Testis (tissue), 2 donors: ENCODE measurements at regions not wholly inside any gene's neighbourhood (a gene's known extent, or its start where the extent isn't known, plus 50 kb on each side); places are given as distances from the start of the nearest gene placed in this dataset.

ENCODE experiments used
- DNase-seq: peaks from one replicate; pipeline ENCODE4 v3.0.0-alpha.2; 2019
- H3K27ac ChIP-seq, 2 donors: fragments of 200-600 bp; sonication (generic); one replicate each; pipeline ENCODE4 v1.5.1; 2019
- H3K27me3 ChIP-seq: fragments of 200-600 bp; sonication (generic); one replicate; pipeline ENCODE4 v1.5.1; 2019
- H3K36me3 ChIP-seq: fragments of 200-600 bp; sonication (generic); one replicate; pipeline ENCODE4 v1.5.1; 2017; ENCODE audit warnings: low read depth; ENCODE audit errors: missing control alignments
- H3K4me1 ChIP-seq: fragments of 200-600 bp; sonication (generic); one replicate; pipeline ENCODE4 v1.5.1; 2019
- H3K4me3 ChIP-seq, 2 donors: fragments of 200-600 bp; sonication (generic); one replicate each; pipeline ENCODE4 v1.5.1; 2017 to 2019
- H3K9me3 ChIP-seq: fragments of 200-600 bp; sonication (generic); one replicate; pipeline ENCODE4 v1.5.1; 2017
- POLR2A ChIP-seq: fragments of 450-650 bp; IDR thresholded peaks from one replicate; pipeline ENCODE4 v1.6.1; 2017; ENCODE audit warnings: antibody characterized with exemption, mild to moderate bottlenecking, moderate library complexity
- WGBS, 2 donors: methylation state at CpG; one replicate each; pipeline ENCODE4 v1.1.5; 2018; 5-methylcytosine and 5-hydroxymethylcytosine counted together
- intact Hi-C: fragments of 100-400 bp; cut with DNase I; formaldehyde crosslinking; loops from one replicate; pipeline ENCODE4 v1.15.1; 2023; ENCODE audit warnings: low total_unique reads
- TF ChIP-seq, protein P1 (sequence below), 3 experiments: fragments of 450-650 bp in 2 of 3; fragments of 200-600 bp in 1 of 3; sonication (generic) in 1 of 3; IDR thresholded peaks; one replicate each; pipeline ENCODE4 v1.5.1; 2016 to 2019; ENCODE audit warnings: antibody characterized with exemption in 3 of 3, mild to moderate bottlenecking in 2 of 3, moderate library complexity in 1 of 3

DNA sequence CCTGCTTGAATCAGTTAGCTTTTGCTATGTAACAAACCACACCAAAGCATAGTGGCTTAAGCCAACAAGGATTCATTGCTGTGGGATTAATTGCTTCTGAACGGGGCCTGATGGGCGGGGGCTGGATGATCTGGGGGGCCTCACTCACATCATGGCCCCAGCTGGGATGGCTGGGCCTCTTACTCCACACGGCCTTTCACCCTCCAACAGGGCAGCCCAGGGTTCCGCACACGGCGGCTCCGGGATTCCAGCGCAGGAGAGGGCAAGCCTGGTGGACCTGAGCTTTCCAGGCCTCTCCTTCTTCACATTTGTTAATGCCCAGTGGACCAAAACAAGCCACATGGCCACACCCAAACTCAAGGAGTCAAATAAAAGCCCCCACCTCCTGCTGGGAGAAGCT lies 86.3 kb upstream of the PHLPP1 start:
- intact Hi-C loops = no loop called here
- Histone ChIP-seq H3K36me3 (no peaks in the 10 kb centered on the region), H3K27me3 (no peaks in the 10 kb centered on the region), H3K27ac (no peak overlapping the region), H3K9me3 (no peaks in the 10 kb centered on the region), H3K4me3 (no peak overlapping the region), H3K4me1 (no peaks in the 10 kb centered on the region)
- DNase-seq = no peak
- TF ChIP-seq, protein P1, sequence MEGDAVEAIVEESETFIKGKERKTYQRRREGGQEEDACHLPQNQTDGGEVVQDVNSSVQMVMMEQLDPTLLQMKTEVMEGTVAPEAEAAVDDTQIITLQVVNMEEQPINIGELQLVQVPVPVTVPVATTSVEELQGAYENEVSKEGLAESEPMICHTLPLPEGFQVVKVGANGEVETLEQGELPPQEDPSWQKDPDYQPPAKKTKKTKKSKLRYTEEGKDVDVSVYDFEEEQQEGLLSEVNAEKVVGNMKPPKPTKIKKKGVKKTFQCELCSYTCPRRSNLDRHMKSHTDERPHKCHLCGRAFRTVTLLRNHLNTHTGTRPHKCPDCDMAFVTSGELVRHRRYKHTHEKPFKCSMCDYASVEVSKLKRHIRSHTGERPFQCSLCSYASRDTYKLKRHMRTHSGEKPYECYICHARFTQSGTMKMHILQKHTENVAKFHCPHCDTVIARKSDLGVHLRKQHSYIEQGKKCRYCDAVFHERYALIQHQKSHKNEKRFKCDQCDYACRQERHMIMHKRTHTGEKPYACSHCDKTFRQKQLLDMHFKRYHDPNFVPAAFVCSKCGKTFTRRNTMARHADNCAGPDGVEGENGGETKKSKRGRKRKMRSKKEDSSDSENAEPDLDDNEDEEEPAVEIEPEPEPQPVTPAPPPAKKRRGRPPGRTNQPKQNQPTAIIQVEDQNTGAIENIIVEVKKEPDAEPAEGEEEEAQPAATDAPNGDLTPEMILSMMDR (IDR thresholded peaks at IDR 0.05) = no peak
- no peak for TF ChIP-seq POLR2A
- WGBS, 2 donors = 93 to 96% methylated on average over 8 of the region's 8 CpGs

DNA sequence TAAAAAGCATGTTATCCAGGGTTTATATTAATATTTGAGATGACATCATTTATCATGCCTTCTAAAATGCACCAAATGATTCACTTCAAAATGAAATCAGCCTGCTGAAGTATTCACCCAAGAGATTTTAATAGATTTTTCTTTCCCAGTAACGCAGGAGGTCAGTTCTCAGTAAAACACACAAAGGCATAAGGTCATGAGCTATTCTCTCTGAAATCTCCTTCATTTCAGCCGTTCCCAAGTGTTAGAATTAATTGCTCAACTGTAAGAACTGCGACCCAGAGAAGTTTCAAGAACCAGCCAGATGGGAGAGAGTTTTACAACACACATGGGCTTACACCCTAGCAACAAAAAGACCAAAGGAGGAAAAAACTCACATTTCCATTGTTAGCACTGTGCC lies 84.2 kb upstream of the PHLPP1 start:
- Histone ChIP-seq H3K36me3 (no peaks in the 10 kb centered on the region), H3K4me1 (no peaks in the 10 kb centered on the region), H3K4me3 (no peak overlapping the region), H3K27me3 (no peaks in the 10 kb centered on the region), H3K27ac (no peak overlapping the region), H3K9me3 (no peaks in the 10 kb centered on the region)
- TF ChIP-seq, protein P1 (IDR thresholded peaks at IDR 0.05) = no peak
- no peak for TF ChIP-seq POLR2A
- DNase-seq = no peak
- intact Hi-C loops = no loop called here
- 69 to 76% methylated on average over 3 of the region's 3 CpGs for WGBS, 2 donors

- no peaks in the 10 kb centered on the region for H3K36me3 ChIP-seq
- no peak overlapping the region for H3K4me3 ChIP-seq
- H3K4me1 ChIP-seq = no peaks in the 10 kb centered on the region
- 63 to 75% methylated on average over 3 of the region's 3 CpGs for WGBS, 2 donors
- no peak overlapping the region for H3K27ac ChIP-seq
- H3K9me3 ChIP-seq = no peaks in the 10 kb centered on the region
- TF ChIP-seq, protein P1 (IDR thresholded peaks at IDR 0.05) = no peak
- no peak for TF ChIP-seq POLR2A
- H3K27me3 ChIP-seq = no peaks in the 10 kb centered on the region
- DNase-seq = no peak
- intact Hi-C loops = no loop called here
These were observed 82.4 kb upstream of the PHLPP1 start for GRCh38 chr18:62632788-62633455.

DNA sequence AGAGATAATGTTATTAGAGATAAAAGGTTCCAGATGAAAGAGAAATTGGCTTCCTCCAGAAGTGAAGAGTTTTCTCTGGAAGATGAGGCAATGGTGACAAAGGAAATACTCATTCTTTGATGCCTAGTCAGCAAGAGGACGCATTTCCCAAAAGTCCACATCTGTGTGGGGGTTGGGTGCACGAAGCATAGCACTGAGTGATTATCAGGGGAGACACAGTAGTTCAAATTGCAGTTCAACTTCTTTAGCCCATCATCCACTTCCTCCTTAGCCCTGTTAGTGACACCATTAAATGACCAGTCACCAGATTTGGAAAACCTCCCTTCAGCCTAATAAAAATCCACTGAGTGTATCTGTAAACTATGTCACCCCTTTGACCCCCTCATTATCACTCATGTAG lies 80.9 kb upstream of the PHLPP1 start:
- TF ChIP-seq, protein P1 (IDR thresholded peaks at IDR 0.05) = no peak
- no peak for TF ChIP-seq POLR2A
- Histone ChIP-seq H3K27me3 (no peaks in the 10 kb centered on the region), H3K4me3 (no peak overlapping the region), H3K4me1 (no peaks in the 10 kb centered on the region), H3K36me3 (no peaks in the 10 kb centered on the region), H3K9me3 (no peaks in the 10 kb centered on the region), H3K27ac (no peak overlapping the region)
- no peak for DNase-seq
- 65 to 76% methylated on average over 2 of the region's 2 CpGs for WGBS, 2 donors
- intact Hi-C loops = no loop called here

DNA sequence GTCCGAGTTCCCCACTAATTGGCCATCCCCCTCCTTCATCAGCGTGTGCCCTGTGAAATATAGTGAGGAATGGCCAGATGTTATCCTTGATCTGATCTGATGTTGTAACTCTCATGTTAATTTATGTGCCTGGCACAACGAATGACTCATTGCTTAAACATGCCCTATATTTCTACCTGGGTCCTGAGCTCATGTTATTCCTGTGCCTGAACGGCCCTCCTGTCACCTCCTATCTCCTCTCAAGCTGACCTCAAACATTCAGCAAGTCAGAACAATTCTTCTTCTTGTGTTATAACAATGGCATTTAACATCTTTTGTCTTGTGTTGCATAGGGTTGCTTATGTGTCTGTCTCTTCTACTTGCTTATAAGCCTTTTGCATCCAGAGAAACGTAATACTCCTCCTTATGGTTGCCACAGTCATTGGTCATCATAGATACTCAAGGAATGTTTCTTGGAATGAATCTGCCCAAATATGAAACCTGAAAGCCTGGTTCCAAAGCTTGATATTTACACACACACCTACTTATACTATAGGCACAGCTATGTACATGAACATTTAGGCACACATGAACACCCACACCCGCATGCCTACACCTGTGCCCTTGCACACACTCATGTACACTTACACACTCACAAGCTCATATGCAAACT lies 80.2 kb upstream of the PHLPP1 start:
- 68 to 76% methylated on average over 6 of the region's 6 CpGs for WGBS, 2 donors
- no peak for DNase-seq
- H3K4me3 ChIP-seq = no peak overlapping the region
- H3K27ac ChIP-seq = no peak overlapping the region
- H3K9me3 ChIP-seq = no peaks in the 10 kb centered on the region
- no peak for TF ChIP-seq POLR2A
- TF ChIP-seq, protein P1 (IDR thresholded peaks at IDR 0.05) = no peak
- H3K36me3 ChIP-seq = no peaks in the 10 kb centered on the region
- no peaks in the 10 kb centered on the region for H3K27me3 ChIP-seq
- no peaks in the 10 kb centered on the region for H3K4me1 ChIP-seq
- intact Hi-C loops = no loop called here
